ENCODE measurements at regions not wholly inside any gene's neighbourhood (a gene's known extent, or its start where the extent isn't known, plus 50 kb on each side); places are given as distances from the start of the nearest gene placed in this dataset.

- Histone ChIP-seq H3K4me2 (ENCODE audit: low read depth, low read length) (no peak overlapping the region), H3K79me2 (ENCODE audit: insufficient read depth, low read length) (no peaks in the 10 kb centered on the region), H3K9me3 (ENCODE audit: low read length) (no peaks in the 10 kb centered on the region), H3K27me3 (ENCODE audit: control insufficient read depth in 1 of 2, insufficient read depth in 2 of 2, low read length in 2 of 2) (peaks cover 3 to 25% of the 10 kb centered on the region in 2 experiments; a peak in 3 of 5 replicates), H3K4me3 (replicated peaks in 1 of 3; ENCODE audit: insufficient read depth in 1 of 3, low read depth in 2 of 3, low read length in 3 of 3) (no peak overlapping the region), H3K4me1 (ENCODE audit: insufficient read depth, low read length) (no peaks in the 10 kb centered on the region), H3K27ac (ENCODE audit: extremely low read length, insufficient read depth, low read length) (no peak overlapping the region), H4K20me1 (ENCODE audit: insufficient read depth, low read length) (no peaks in the 10 kb centered on the region), H2AFZ (ENCODE audit: low read length) (no peak overlapping the region), H3K9ac (ENCODE audit: insufficient read depth, low read depth, low read length) (no peak overlapping the region), H3K36me3 (replicated peaks in 1 of 2; ENCODE audit: control insufficient read depth in 1 of 2, insufficient read depth in 2 of 2, low read length in 2 of 2) (no peaks in the 10 kb centered on the region)
- no peak for ATAC-seq
- intact Hi-C loops (cut with micrococcal nuclease; ENCODE audit: unreplicated experiment) = no loop called here
- WGBS (ENCODE audit: low lambda C conversion rate) = 51% methylated on average over 1 of the region's 1 CpG
- TF ChIP-seq RXRA (CRISPR knock-in tag; IDR thresholded peaks at IDR 0.05) = no peak
- TF ChIP-seq ZNF672 (CRISPR knock-in tag; IDR thresholded peaks at IDR 0.05) = no peak
- in situ Hi-C loops (cut with HindIII; ENCODE audit: extremely low pct_ligation_motif_present, low pct_unique_long_range_greater_than_20kb) = no loop called here
- no TSS peak for BruUV-seq (replicated peaks)
- ChIA-PET POLR2A (no interaction called here), CTCF (ENCODE audit: low intra/inter-chr PET ratio, low total read pairs) (no interaction called here)
- no peak for DNase-seq (ENCODE audit: low spot score)
- FAIRE-seq = no peak
Observed at GRCh38 chr1:29529677-29530278, 293.5 kb downstream of the PTPRU start.

GRCh38 chr1:29527314-29528004, 291.1 kb downstream of the PTPRU start:
- H3K4me2 ChIP-seq (ENCODE audit: low read depth, low read length) = no peak overlapping the region
- peaks cover 3 to 25% of the 10 kb centered on the region in 2 experiments; a peak in 3 of 5 replicates for H3K27me3 ChIP-seq (ENCODE audit: control insufficient read depth in 1 of 2, insufficient read depth in 2 of 2, low read length in 2 of 2)
- H3K27ac ChIP-seq (ENCODE audit: extremely low read length, insufficient read depth, low read length) = no peak overlapping the region
- no peaks in the 10 kb centered on the region for H3K36me3 ChIP-seq (replicated peaks in 1 of 2; ENCODE audit: control insufficient read depth in 1 of 2, insufficient read depth in 2 of 2, low read length in 2 of 2)
- H3K4me1 ChIP-seq (ENCODE audit: insufficient read depth, low read length) = no peaks in the 10 kb centered on the region
- ATAC-seq (no peak), DNase-seq (ENCODE audit: low spot score) (no peak), FAIRE-seq (no peak)
- no peak overlapping the region for H3K9ac ChIP-seq (ENCODE audit: insufficient read depth, low read depth, low read length)
- 8% methylated on average over 5 of the region's 8 CpGs for WGBS (ENCODE audit: low lambda C conversion rate)
- ChIA-PET POLR2A (no interaction called here), CTCF (ENCODE audit: low intra/inter-chr PET ratio, low total read pairs) (no interaction called here)
- H2AFZ ChIP-seq (ENCODE audit: low read length) = no peak overlapping the region
- no peak overlapping the region for H3K4me3 ChIP-seq (replicated peaks in 1 of 3; ENCODE audit: insufficient read depth in 1 of 3, low read depth in 2 of 3, low read length in 3 of 3)
- BruUV-seq (replicated peaks) = no TSS peak
- intact Hi-C loops (cut with micrococcal nuclease; ENCODE audit: unreplicated experiment) = no loop called here
- H3K9me3 ChIP-seq (ENCODE audit: low read length) = no peaks in the 10 kb centered on the region
- H3K79me2 ChIP-seq (ENCODE audit: insufficient read depth, low read length) = no peaks in the 10 kb centered on the region
- H4K20me1 ChIP-seq (ENCODE audit: insufficient read depth, low read length) = no peaks in the 10 kb centered on the region
- in situ Hi-C loops (cut with HindIII; ENCODE audit: extremely low pct_ligation_motif_present, low pct_unique_long_range_greater_than_20kb) = no loop called here
- no peak for TF ChIP-seq BRF2 (CRISPR knock-in tag; IDR thresholded peaks at IDR 0.05)
- no peak for TF ChIP-seq RNF2 (conservative IDR thresholded peaks at IDR 0.05; ENCODE audit: low read depth)
- no peak for TF ChIP-seq RBAK (CRISPR knock-in tag; IDR thresholded peaks at IDR 0.05)
- no peak for TF ChIP-seq TCF12 (IDR thresholded peaks at IDR 0.05)
- no peak for TF ChIP-seq TCF12 (CRISPR knock-in tag; IDR thresholded peaks at IDR 0.05)
- no peak for TF ChIP-seq ZFAT (CRISPR knock-in tag; conservative IDR thresholded peaks at IDR 0.05)
- no peak for TF ChIP-seq ZNF280D (CRISPR knock-in tag; IDR thresholded peaks at IDR 0.05)
- TF ChIP-seq ZNF124 (CRISPR knock-in tag; IDR thresholded peaks at IDR 0.05) = no peak
- TF ChIP-seq GFI1 (CRISPR knock-in tag; IDR thresholded peaks at IDR 0.05; ENCODE audit: borderline replicate concordance) = no peak
